ENCODE measurements at regions not wholly inside any gene's neighbourhood (a gene's known extent, or its start where the extent isn't known, plus 50 kb on each side); places are given as distances from the start of the nearest gene placed in this dataset.

GRCh38 chr10:34022195-34022594, 687.7 kb upstream of the NRP1 start:
- Mint-ChIP-seq H3K36me3 (no peaks in the 10 kb centered on the region), H3K9me3 (peaks cover 6% of the 10 kb centered on the region), H3K4me3 (no peak overlapping the region), H3K27me3 (ENCODE audit: low read depth) (no peaks in the 10 kb centered on the region), H3K4me1 (peaks cover 14% of the 10 kb centered on the region), H3K27ac (no peak overlapping the region)
- TF ChIP-seq CTCF (IDR thresholded peaks at IDR 0.05; ENCODE audit: unreplicated experiment) = no peak
- no peak for DNase-seq (ENCODE audit: low spot score in 2 of 2, unreplicated experiment in 2 of 2)

GRCh38 chr10:34018784-34019183, 684.3 kb upstream of the NRP1 start:
- no peak overlapping the region for H3K4me3 Mint-ChIP-seq
- H3K27me3 Mint-ChIP-seq (ENCODE audit: low read depth) = peaks cover 2% of the 10 kb centered on the region
- DNase-seq (ENCODE audit: low spot score in 2 of 2, unreplicated experiment in 2 of 2) = no peak
- no peaks in the 10 kb centered on the region for H3K36me3 Mint-ChIP-seq
- no peak overlapping the region for H3K27ac Mint-ChIP-seq
- H3K9me3 Mint-ChIP-seq = peaks cover 6% of the 10 kb centered on the region
- peaks cover 12% of the 10 kb centered on the region for H3K4me1 Mint-ChIP-seq
- no peak for TF ChIP-seq CTCF (IDR thresholded peaks at IDR 0.05; ENCODE audit: unreplicated experiment)

- peaks cover 12% of the 10 kb centered on the region for H3K4me1 Mint-ChIP-seq
- no peak for DNase-seq (ENCODE audit: low spot score in 2 of 2, unreplicated experiment in 2 of 2)
- no peak overlapping the region for H3K4me3 Mint-ChIP-seq
- H3K27me3 Mint-ChIP-seq (ENCODE audit: low read depth) = peaks cover 9% of the 10 kb centered on the region
- H3K36me3 Mint-ChIP-seq = no peaks in the 10 kb centered on the region
- H3K27ac Mint-ChIP-seq = no peak overlapping the region
- no peak for TF ChIP-seq CTCF (IDR thresholded peaks at IDR 0.05; ENCODE audit: unreplicated experiment)
- peaks cover 6% of the 10 kb centered on the region for H3K9me3 Mint-ChIP-seq
Measured at GRCh38 chr10:34018129-34018528, 683.7 kb upstream of the NRP1 start.

GRCh38 chr10:34017281-34017680, 682.8 kb upstream of the NRP1 start:
- no peak for DNase-seq (ENCODE audit: low spot score in 2 of 2, unreplicated experiment in 2 of 2)
- Mint-ChIP-seq H3K36me3 (no peaks in the 10 kb centered on the region), H3K4me3 (no peak overlapping the region), H3K27me3 (ENCODE audit: low read depth) (peaks cover 11% of the 10 kb centered on the region), H3K9me3 (peaks cover 6% of the 10 kb centered on the region), H3K27ac (no peak overlapping the region), H3K4me1 (peaks cover 12% of the 10 kb centered on the region)
- no peak for TF ChIP-seq CTCF (IDR thresholded peaks at IDR 0.05; ENCODE audit: unreplicated experiment)

GRCh38 chr10:34016576-34016975, 682.1 kb upstream of the NRP1 start:
- Mint-ChIP-seq H3K9me3 (peaks cover 4% of the 10 kb centered on the region), H3K27ac (no peak overlapping the region), H3K36me3 (no peaks in the 10 kb centered on the region), H3K4me3 (no peak overlapping the region), H3K4me1 (peaks cover 12% of the 10 kb centered on the region), H3K27me3 (ENCODE audit: low read depth) (peaks cover 11% of the 10 kb centered on the region)
- no peak for TF ChIP-seq CTCF (IDR thresholded peaks at IDR 0.05; ENCODE audit: unreplicated experiment)
- no peak for DNase-seq (ENCODE audit: low spot score in 2 of 2, unreplicated experiment in 2 of 2)

- Mint-ChIP-seq H3K4me3 (no peak overlapping the region), H3K4me1 (peaks cover 12% of the 10 kb centered on the region), H3K27ac (no peak overlapping the region), H3K36me3 (no peaks in the 10 kb centered on the region), H3K27me3 (ENCODE audit: low read depth) (peaks cover 11% of the 10 kb centered on the region), H3K9me3 (peaks cover 3% of the 10 kb centered on the region)
- no peak for TF ChIP-seq CTCF (IDR thresholded peaks at IDR 0.05; ENCODE audit: unreplicated experiment)
- no peak for DNase-seq (ENCODE audit: low spot score in 2 of 2, unreplicated experiment in 2 of 2)
Measured at GRCh38 chr10:34015700-34016099, 681.2 kb upstream of the NRP1 start.

All from mesothelial cell of epicardium (in vitro differentiated cells).